T47D (cell line): ENCODE measurements at regions not wholly inside any gene's neighbourhood (a gene's known extent, or its start where the extent isn't known, plus 50 kb on each side); places are given as distances from the start of the nearest gene placed in this dataset.

Experiments
- DNase-seq, 2 experiments: peaks; one replicate each; pipeline versions ENCODE4 v3.0.0 to v3.0.0-alpha.2; 2011 to 2012; ENCODE audit warnings: low read depth in 1 of 2, low spot score in 1 of 2
- JUND ChIP-seq: IDR thresholded peaks from 2 replicates; pipeline ENCODE4 v1.6.1; 2012; ENCODE audit warnings: low read depth
- in situ Hi-C: cut with HindIII; loops from 2 replicates; pipeline ENCODE4 v1.10.0; 2016; ENCODE audit warnings: low sequenced_read_pairs, low pct_unique_long_range_greater_than_20kb

GRCh38 chr1:199856216-199856780 lies 171.2 kb upstream of the NR5A2 start:
- no peak for TF ChIP-seq JUND
- in situ Hi-C loops = no loop called here
- DNase-seq = no peak

GRCh38 chr1:199857108-199857507 lies 170.4 kb upstream of the NR5A2 start:
- no peak for TF ChIP-seq JUND
- in situ Hi-C loops = no loop called here
- no peak for DNase-seq

GRCh38 chr1:199857516-199857915 lies 170.0 kb upstream of the NR5A2 start:
- DNase-seq = no peak
- TF ChIP-seq JUND = no peak
- in situ Hi-C loops = no loop called here

GRCh38 chr1:199858171-199858570 lies 169.3 kb upstream of the NR5A2 start:
- TF ChIP-seq JUND = no peak
- in situ Hi-C loops = no loop called here
- no peak for DNase-seq

- no peak for DNase-seq
- TF ChIP-seq JUND = no peak
- in situ Hi-C loops = no loop called here
These were observed 168.7 kb upstream of the NR5A2 start for GRCh38 chr1:199858856-199859255.

- in situ Hi-C loops = no loop called here
- TF ChIP-seq JUND = no peak
- DNase-seq = no peak
These were observed 168.0 kb upstream of the NR5A2 start for GRCh38 chr1:199859491-199859933.

- no peak for DNase-seq
- no peak for TF ChIP-seq JUND
- in situ Hi-C loops = no loop called here
These were observed 166.3 kb upstream of the NR5A2 start for GRCh38 chr1:199861020-199861795.

GRCh38 chr1:199862047-199862446 lies 165.5 kb upstream of the NR5A2 start:
- in situ Hi-C loops = no loop called here
- no peak for DNase-seq
- no peak for TF ChIP-seq JUND

GRCh38 chr1:199866210-199866617 lies 161.3 kb upstream of the NR5A2 start:
- no peak for DNase-seq
- in situ Hi-C loops = no loop called here
- no peak for TF ChIP-seq JUND

GRCh38 chr1:199867601-199868000 lies 159.9 kb upstream of the NR5A2 start:
- no peak for TF ChIP-seq JUND
- DNase-seq = no peak
- in situ Hi-C loops = no loop called here

- in situ Hi-C loops = no loop called here
- no peak for TF ChIP-seq JUND
- no peak for DNase-seq
These were observed 158.7 kb upstream of the NR5A2 start for GRCh38 chr1:199868777-199869176.

- DNase-seq = no peak
- TF ChIP-seq JUND = no peak
- in situ Hi-C loops = no loop called here
These were observed 152.2 kb upstream of the NR5A2 start for GRCh38 chr1:199875337-199875736.

- DNase-seq = no peak
- in situ Hi-C loops = no loop called here
- TF ChIP-seq JUND = no peak
These were observed 151.7 kb upstream of the NR5A2 start for GRCh38 chr1:199875856-199876255.
